OCI-LY7 (cell line): ENCODE measurements at regions not wholly inside any gene's neighbourhood (a gene's known extent, or its start where the extent isn't known, plus 50 kb on each side); places are given as distances from the start of the nearest gene placed in this dataset.

Experiments used
- EZH2phosphoT487 ChIP-seq: fragments of 200-600 bp; sonication (generic); IDR thresholded peaks from 2 replicates; pipeline ENCODE4 v1.6.1; 2018; ENCODE audit warnings: low read depth, borderline replicate concordance, mild to moderate bottlenecking, mixed run types, antibody characterized with exemption, low read length, moderate library complexity, mixed read lengths
- TF ChIP-seq, protein P1 (sequence below): fragments of 200-600 bp; sonication (generic); conservative IDR thresholded peaks from 2 replicates; pipeline ENCODE4 v1.5.1; 2014; ENCODE audit warnings: mild to moderate bottlenecking, antibody characterized with exemption, low read length, moderate library complexity, mixed read lengths

GRCh38 chr6:48813836-48814235 lies 649.2 kb downstream of the MMUT start:
- TF ChIP-seq, protein P1, sequence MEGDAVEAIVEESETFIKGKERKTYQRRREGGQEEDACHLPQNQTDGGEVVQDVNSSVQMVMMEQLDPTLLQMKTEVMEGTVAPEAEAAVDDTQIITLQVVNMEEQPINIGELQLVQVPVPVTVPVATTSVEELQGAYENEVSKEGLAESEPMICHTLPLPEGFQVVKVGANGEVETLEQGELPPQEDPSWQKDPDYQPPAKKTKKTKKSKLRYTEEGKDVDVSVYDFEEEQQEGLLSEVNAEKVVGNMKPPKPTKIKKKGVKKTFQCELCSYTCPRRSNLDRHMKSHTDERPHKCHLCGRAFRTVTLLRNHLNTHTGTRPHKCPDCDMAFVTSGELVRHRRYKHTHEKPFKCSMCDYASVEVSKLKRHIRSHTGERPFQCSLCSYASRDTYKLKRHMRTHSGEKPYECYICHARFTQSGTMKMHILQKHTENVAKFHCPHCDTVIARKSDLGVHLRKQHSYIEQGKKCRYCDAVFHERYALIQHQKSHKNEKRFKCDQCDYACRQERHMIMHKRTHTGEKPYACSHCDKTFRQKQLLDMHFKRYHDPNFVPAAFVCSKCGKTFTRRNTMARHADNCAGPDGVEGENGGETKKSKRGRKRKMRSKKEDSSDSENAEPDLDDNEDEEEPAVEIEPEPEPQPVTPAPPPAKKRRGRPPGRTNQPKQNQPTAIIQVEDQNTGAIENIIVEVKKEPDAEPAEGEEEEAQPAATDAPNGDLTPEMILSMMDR = no peak
- TF ChIP-seq EZH2phosphoT487 = no peak
